NCI-H1092 (cell line): ENCODE measurements at regions not wholly inside any gene's neighbourhood (a gene's known extent, or its start where the extent isn't known, plus 50 kb on each side); places are given as distances from the start of the nearest gene placed in this dataset.
A peak's percentile ranks its signal among the peaks of the same experiment; 100 is the strongest.

Source experiments
- DNase-seq: peaks from one replicate; lab custom pipeline; 2025; lab: John Stamatoyannopoulos, UW

DNA sequence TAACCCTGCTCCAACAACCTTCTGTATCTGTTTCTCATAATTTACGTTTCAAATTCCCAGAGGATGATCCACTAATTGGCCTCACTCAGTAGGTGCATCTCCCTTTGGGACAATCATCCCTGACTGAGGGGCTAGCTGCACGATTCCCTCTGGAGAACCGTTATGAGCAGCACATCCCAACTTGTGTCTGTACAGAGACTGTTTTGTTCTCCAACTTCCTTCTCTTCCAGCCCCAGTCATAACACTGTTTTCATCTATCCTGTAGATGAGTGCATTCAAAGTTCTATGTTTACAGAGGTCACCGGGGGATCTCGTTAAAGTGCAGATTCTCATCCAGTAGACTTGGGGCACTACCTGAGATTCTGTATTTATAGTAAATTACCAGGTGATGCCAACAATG is 187.2 kb downstream of the REEP3 start:
- DNase-seq, result no peak

DNA sequence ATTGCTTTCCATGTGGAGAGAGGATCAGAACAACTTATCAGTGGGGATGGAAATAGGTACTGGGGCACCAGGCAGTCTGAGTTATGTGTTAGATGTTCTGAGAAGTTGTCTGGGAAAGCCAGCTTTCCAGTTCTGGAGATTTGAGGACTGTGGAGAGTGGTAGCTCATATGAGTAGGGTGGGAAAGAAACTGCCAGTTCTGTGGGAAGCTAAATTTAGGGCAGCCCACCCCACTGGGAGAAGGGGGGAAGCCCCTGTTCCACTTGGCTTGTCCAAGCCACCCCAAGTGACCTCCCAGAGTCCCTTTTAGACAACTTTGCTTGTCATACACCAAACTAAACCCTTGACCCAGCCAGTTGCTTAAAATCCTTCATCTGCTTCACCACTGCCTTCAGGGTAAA is 189.5 kb downstream of the REEP3 start:
- DNase-seq, result no peak

DNA sequence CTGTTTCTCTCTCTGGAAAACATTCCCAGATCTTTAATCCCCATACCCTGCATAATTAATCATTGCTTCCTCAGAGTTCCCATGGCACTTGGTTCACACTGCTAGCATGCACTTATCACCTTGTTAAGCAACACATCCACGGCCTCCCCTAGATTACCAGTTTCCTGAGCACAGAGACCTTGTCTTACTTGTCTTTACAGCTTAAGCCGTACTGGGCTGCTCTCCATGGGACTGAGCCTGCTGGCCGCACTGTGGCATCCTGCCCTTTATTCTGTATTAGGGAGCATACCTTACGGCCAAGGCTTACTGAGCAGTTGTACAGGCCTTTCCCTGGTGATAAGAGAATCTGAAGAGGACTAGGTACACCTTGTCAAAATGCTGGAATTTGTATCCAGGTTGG is 190.2 kb downstream of the REEP3 start:
- DNase-seq, result peak; percentile 27

DNA sequence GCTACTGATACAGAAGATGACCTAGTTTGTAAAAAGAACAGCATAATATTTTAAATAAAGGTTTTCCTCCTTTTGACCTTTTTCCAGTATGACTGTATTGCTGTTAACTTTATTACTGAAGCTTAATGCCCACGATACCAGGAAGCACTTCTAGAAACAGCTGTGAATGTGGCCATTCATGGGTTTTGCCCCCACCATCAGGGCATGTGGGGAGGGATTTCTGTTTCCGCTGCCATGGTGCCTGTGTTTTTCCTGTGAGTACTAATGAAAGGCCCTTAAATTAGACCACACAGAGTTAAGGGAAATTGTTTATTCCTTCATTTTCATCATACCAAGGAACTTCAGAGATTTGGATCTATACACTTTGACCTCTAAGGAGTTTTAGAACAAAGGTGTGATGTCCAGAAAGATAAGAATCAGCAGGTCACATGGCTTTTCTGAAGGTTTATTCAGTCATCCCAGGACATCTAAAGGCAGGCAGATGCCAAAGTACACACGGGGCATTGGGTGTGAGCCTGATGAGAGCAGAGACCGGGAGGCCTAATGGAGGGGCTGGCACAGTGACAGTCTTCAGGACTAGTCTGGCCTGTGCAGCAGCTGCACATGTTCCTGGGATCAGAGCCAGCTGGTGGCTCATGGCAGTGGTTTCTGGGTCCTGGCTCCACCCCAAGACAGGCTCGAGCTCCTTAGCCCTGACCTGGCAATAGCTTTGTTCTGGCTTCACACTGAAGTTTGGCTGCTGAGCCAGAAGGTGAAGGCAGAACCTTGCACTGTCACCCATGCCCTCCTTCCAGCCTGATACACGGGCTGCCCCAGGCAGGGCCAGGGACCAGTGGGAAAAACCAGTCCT is 190.9 kb downstream of the REEP3 start:
- DNase-seq, result peak; percentile 97

DNA sequence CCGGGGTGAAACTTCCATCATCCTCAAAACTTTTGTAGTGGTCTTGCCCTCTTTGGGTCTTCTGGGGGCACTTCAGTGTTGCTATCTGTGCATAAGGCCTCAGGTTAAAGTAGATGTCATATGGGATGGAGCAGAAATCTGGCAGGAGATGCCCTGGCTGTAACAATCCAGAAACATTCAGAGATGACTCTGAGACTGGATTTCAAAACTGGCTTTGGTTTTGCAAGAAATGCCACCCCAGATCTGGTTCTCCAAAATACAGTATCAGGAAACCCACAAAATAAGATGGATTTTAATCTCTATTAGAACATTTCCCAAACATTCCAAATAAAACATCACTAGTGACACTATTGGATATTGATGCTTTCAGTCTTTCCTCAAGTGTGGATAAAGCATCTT is 191.5 kb downstream of the REEP3 start:
- no peak for DNase-seq

DNA sequence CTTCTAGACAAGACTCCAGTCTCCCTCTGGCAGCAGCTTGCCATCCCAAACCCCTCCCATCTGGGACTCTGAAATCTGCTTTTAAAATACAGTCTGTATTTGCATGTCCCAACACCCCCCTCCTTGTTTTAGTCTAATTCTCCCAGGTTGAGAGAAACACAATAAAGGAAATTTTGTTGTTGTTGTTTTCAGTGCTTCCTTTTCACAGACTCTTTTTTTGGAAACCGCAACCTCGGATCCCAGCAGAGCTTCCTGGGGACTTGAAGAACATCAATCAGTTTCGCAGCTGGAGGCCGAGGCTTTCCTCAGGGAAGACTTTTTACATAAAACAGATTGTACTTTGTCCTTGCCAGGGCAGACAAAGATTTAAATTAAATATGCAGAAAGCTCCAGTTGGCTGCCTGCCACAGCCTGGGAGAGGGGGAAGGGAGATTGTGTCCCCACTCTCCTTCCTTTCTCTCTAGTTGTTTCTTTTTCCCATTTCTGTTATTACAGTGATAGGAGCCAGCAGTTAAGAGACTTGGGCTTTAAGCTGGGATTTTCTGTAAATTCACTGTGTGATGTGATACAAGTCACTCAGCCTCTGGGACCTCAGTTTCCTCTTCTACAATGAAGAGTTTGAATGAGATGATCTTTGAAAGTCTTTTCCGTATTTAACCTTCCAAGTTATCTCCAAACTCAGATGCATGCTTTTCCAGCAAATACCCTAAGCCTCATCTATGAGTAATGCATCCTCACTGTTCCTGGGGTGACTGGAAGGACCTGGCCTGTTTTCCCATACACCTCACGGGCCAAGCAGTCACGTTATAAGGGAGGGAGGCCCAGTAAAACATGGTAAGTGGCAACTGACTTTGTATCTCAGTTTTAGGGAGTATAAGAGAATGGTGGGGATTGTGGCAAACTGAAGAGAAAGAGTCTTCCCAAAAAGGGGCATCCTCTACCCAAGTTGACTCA is 192.3 kb downstream of the REEP3 start:
- DNase-seq, result peak; percentile 71

DNA sequence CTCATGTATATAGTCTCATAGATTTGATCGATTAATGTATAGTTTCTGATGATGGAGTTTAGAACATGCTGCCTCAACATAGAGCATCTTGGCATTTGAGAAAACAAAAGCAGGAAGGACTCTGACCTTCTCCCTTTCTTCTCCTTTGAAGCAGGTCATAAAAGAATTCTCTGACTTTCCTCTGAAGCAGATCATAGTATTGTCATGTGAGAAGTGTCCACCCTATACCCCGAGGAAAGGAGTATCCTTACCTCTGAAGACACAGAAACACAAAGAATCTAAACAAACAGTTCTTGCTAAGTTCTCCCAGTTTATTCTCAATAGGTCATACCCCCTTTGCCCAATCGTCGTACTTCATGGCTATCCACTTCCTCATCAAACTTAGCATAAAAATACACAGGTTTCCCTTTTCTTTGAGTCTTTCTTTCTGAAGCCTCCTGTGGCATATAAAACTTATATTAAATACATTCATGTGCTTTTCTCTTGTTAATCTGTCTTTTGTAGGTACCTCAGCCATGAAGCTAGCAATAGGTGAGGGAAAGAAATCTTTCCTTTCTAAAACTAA is 194.9 kb downstream of the REEP3 start:
- no peak for DNase-seq

DNA sequence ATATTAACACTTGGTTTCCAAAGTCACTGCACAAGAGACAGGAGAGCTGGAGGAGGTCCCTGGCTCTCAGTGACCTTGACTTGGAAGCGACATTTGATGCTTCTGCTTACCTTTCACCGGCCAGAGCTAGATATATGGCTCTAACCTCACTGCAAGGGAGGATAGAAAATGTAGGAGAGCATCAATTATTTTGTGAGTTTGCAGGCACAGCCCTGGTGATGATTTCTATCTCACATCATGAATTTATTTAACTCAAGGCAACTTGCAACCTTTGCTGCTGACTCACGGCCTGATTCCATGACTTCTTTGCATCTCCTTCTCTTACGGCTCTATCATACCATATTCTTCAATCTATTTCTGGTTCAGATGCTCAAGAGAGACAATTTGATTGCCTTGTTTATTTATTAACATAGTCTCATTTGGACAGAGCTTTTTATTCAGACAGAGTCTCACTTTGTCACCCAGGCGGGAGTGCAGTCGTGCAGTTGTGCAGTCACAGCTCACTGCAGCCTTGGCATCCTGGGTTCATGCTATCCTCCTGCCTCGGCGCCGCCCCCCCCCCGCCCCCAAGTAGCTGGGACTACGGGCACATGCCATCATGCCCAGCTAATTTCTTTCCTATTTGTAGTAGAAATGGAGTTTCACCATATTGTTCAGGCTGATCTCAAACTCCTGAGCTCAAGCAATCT is 196.0 kb downstream of the REEP3 start:
- DNase-seq, result no peak

DNA sequence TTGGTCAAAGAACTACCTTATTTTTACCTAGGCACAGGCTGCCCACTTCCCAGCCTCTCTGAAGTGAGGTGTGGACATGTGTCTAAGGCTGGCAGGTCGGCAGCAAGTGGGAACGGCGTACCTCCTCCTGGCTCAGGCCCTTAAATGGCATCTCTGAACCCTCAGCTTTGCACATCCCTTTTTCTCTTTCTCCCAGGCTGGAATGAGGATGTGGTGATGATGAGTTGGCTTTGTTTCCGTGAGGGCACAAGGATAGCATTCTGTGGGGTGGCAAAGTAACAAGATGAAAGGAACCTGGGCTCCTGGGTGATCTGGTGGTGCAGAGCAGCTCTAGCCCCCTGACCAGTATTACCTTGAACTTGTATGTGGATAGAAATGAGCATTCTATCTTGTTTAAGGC is 196.8 kb downstream of the REEP3 start:
- DNase-seq, result no peak

DNA sequence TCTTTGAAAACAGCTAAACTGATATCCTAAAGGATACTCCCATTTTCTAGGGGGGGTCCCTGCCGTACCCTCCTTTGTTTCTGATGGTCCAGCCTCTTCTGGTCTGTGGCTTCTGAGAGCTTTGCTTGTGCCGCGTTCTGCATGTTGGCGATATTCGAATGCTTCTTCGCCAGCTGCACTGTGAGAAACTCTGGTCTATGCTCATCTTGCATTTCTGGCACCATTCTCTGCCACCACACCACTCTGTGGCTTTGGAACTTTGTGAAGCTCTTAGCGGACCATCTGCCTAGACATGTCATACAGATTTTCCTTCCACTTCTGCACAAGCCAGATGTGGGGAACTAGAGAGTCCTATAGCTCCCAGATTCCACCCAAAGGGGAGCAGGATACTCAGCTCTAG is 197.2 kb downstream of the REEP3 start:
- DNase-seq, result no peak

DNA sequence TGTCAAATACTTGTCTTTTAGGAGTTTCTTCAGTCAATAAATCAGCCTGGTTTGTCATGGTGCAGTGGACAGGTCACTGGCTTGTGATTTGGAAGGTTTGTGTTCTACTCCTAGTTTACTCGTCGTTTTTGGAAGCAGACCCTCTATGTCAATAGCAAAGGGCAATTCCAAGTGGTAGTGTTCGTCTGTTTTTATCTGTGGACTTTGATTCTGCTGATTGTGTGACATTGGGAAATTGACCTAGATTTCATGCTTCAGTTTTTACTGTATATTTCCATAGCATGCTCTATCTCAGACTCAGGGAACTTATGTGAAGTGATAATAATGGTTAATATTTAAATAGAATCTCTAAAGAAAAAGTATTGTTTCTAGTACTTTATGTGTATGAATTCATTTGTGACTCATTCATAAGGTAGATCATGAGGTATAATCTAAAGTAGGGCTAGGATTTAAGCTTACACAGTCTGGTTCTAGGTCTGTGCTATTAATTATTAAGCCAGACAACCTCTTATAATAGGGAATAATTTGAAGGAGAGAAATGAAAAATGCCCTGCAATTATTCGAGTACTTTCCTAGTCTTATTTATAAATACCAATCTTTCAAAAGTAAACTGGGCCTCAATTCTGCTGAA is 198.1 kb downstream of the REEP3 start:
- DNase-seq, result no peak

DNA sequence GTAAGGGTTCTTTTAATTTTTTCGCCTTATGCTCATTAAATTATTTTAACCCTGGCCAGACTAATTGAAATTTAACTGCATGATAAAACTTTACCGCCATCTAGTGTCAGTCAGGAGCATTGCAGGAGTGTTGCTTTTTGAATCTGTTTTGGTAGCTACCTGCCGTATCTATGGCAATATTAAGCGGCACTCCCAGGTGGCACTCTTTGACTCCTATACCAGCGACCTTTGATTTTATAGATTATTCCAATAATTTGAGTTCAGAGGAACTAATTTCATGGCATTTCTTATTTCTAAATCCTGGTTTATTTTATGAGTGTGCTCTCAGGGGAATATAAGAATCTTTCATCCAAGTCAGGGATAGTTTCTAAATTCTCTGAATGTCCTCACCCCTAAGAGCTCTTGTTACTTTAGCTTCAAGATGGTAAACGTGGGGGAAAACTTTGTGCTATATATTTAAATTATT is 198.9 kb downstream of the REEP3 start:
- peak; percentile 33 for DNase-seq

DNA sequence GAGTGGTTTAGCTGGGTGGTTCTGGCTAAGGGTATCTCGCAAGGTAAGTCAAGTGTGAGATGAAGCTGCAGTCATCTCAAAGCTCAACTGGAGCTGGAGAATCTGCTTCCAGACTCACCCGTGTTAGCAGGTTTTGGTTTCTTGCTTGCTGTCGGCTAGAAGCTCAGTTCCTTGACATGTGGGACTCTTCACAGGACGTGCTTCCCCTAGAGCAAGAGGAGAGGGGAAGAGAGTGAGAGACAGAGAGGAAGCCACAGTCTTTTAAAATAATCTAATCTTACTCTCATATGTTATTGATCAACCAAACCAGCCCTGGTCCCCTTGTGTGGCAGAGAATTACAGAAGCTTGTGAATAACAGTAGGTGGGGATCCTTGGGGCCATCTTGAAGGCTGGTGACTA is 199.5 kb downstream of the REEP3 start:
- no peak for DNase-seq

DNA sequence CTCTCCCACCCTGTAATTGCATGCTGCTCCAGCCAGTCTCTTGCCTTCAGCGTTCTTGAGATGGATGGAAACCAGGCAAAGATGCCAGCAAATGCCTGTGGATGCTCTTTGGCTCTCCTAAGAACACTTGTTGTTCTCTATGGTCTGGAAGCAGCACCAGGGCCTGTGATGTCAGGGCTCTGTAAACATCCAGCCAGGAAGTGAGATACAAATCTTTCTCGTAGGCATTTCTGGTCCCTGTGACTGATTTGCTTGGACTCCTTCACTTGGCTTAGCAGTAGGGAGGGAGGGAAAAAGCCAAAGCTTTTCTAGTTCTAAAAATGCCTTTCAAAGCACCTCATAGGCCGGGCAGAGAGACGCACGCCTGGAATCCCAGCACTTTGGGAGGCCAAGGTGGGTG is 201.3 kb downstream of the REEP3 start:
- no peak for DNase-seq

DNA sequence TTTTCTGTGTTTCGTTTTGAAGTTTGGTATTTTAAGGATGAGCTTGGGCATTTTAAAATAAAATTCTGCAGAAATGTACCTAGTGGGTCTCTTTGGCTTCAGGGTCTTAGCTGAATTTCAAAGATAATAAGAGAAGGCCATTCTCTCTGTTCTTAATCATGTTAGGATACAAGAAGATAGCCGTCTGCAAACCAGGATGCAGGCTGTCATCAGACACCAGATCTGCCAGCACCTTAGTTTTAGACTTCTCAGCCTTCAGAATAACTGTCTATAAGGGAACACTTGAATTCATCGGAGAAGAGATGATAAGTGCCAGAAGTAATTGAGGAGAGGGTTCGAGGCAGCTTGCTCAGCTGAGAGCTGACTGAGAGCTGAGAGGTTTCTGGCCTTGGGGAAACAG is 202.1 kb downstream of the REEP3 start:
- no peak for DNase-seq

DNA sequence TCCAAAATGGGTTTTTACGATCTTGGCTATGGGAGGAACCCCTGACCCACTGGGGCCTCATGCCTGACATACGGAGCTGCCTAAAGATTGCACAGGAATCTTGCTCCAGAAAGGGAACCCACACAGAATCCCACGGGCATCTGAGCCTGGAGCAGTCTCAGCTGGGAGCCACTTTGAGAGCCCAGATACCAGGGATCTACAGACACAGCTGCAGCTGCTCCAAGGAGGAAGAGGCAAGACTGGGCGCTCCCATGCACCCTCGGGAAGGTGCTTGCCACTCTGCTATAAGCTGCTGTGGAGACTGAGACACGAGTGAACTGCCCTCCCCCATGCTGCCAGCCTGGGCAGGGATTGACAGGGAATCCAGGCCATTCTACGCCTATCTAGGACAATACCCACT is 202.5 kb downstream of the REEP3 start:
- no peak for DNase-seq

DNA sequence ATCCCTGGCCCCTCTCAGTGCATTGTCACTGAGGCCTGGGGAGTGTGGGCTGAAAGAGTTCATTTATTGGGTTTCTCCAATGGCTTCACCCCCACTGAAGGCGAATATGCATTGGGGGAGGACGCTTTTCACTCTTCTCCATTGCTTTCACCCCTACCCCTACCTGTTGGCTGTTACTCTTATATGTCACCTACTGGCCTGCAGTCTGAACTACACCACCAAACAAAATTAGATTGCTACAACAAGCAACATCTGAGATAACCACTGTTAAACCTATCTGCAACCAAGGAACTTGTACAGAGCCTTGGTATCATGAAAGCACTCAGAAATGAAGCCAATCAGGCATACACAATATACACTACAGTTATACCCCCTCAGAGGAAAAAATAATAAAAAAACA is 203.7 kb downstream of the REEP3 start:
- no peak for DNase-seq

DNA sequence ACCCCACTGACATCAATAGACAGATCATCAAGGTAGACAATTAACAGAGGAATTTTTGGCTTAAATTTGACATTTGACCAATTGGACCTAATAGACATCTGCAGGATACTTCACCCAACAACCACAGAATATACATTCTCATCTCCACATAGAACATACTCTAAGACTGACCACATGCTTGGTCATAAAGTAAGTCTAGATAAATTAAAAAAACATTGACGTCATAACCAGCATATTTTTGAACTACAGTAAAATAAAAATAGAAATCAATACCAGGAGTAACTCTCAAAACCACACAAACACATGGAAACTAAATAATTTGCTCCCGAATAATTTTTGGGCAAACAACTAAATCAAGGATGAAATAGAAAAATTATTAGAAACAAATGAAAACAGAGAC is 205.7 kb downstream of the REEP3 start:
- no peak for DNase-seq

DNA sequence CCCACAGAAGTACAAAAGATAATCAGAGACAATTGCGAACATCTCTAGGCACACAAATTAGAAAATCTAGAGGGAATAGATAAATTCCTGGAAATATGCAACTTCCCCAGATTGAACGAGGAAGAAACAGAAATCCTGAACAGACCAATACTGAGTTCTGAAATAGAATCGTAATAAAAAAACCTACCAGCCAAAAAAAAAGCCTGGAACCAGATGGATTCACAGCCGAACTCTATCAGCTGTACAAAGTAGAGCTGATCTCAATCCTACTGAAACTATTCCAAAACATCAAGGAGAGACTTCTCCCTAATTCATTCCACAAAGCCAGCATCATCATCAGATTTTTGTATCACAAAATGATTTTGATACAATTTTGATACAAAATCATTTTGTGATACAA is 206.4 kb downstream of the REEP3 start:
- no peak for DNase-seq

DNA sequence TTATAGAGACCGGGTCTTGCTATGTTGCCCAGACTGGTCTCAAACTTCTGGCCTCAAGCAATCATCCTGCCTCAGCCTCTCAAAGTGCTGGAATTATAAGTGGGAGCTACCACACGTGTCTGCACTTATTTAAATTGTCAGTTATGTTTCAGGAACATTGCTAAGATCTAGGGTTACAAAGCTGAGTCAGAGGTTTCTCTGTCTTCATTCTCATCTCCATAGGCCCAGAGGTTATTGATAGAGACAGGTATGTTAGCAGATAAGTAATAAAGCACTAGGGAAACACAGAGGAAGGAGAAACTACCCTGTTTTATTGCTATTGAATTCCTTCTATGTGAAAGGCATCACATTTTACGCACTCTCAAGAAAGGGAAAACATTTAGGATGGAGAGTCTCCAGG is 214.1 kb downstream of the REEP3 start:
- DNase-seq, result no peak

DNA sequence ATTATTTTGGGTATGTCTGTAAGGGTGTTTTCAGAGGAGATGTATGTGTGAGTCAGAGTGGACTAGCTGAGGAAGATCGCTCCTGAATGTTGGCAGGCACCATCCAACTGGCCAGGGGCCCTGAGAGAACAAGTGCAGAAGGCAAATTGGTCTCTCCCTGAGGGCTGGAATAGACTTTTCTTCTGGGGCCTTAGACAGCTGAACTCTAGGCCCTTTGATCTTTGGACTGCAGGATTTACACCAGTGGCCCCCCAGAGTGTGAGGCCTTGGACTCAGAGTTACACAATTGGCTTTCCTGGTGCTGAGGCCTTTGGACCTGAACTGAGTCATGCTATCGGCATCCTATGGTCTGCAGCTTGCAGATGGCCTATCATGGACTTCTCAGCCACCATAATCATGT is 217.2 kb downstream of the REEP3 start:
- no peak for DNase-seq
